IgD-negative memory B cell (primary cell): ENCODE measurements at regions not wholly inside any gene's neighbourhood (a gene's known extent, or its start where the extent isn't known, plus 50 kb on each side); places are given as distances from the start of the nearest gene placed in this dataset.
A peak's percentile ranks its signal among the peaks of the same experiment; 100 is the strongest.

ENCODE experiments used
- H3K27ac Mint-ChIP-seq, 3 donors: one replicate each; pipeline ENCODE4 v1.8.0; 2020 to 2022; ENCODE audit warnings: mild to moderate bottlenecking in 3 of 3, mixed read lengths in 3 of 3, moderate library complexity in 1 of 3
- H3K27me3 Mint-ChIP-seq: one replicate; pipeline ENCODE4 v1.8.0; 2021; ENCODE audit warnings: mixed read lengths
- H3K36me3 Mint-ChIP-seq: one replicate; pipeline ENCODE4 v1.8.0; 2020; ENCODE audit warnings: mild to moderate bottlenecking, mixed read lengths
- H3K4me1 Mint-ChIP-seq, 3 donors: one replicate each; pipeline ENCODE4 v1.8.0; 2020 to 2022; ENCODE audit warnings: mixed read lengths in 3 of 3, mild to moderate bottlenecking in 1 of 3
- H3K4me3 Mint-ChIP-seq, 4 donors: one replicate each; pipeline ENCODE4 v1.8.0; 2020 to 2022; ENCODE audit warnings: mild to moderate bottlenecking in 4 of 4, mixed read lengths in 4 of 4, moderate library complexity in 3 of 4
- H3K9me3 Mint-ChIP-seq, 3 donors: one replicate each; pipeline ENCODE4 v1.8.0; 2020 to 2021; ENCODE audit warnings: mixed read lengths in 3 of 3, mild to moderate bottlenecking in 1 of 3

DNA sequence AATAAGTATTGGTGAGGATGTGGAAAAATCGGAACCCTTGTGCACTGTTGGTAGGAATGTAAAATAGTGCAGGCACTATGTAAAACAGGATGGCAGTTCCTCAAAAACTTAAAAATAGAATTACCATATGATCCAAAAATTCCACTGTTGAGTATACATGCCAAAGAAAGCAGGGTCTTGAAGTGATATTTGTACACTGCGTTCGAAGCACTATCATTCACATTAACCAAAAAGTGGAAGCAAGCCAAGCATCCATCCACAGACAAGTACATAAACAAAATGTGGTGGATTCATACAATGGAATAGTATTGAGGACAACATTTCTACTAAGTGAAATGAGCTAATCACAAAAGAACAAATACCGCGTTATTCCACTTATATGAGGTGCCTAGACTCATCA is 200.7 kb downstream of the TJP1 start:
- H3K27me3 Mint-ChIP-seq = no peaks in the 10 kb centered on the region
- peaks cover 2 to 6% (median 3%) of the 10 kb centered on the region in 3 donors for H3K9me3 Mint-ChIP-seq
- no peaks in the 10 kb centered on the region for H3K4me1 Mint-ChIP-seq
- no peak overlapping the region for H3K4me3 Mint-ChIP-seq
- H3K27ac Mint-ChIP-seq = no peak overlapping the region
- H3K36me3 Mint-ChIP-seq = no peaks in the 10 kb centered on the region

GRCh38 chr15:29618586-29618985 is 203.7 kb downstream of the TJP1 start:
- H3K4me3 Mint-ChIP-seq = no peak overlapping the region
- no peak overlapping the region for H3K27ac Mint-ChIP-seq
- H3K9me3 Mint-ChIP-seq = peaks cover 0 to 2% (median 0%) of the 10 kb centered on the region in 3 donors

GRCh38 chr15:29616512-29616911 is 205.8 kb downstream of the TJP1 start:
- Mint-ChIP-seq H3K27ac (no peak overlapping the region), H3K9me3 (peaks cover 0 to 2% (median 0%) of the 10 kb centered on the region in 3 donors), H3K4me3 (no peak overlapping the region), H3K27me3 (peaks cover 6% of the 10 kb centered on the region), H3K36me3 (no peaks in the 10 kb centered on the region), H3K4me1 (no peaks in the 10 kb centered on the region)

More at GRCh38 chr15:29618586-29618985, 203.7 kb downstream of the TJP1 start:
- no peaks in the 10 kb centered on the region for H3K36me3 Mint-ChIP-seq
- no peaks in the 10 kb centered on the region for H3K4me1 Mint-ChIP-seq
- H3K27me3 Mint-ChIP-seq = peaks cover 1% of the 10 kb centered on the region

- Mint-ChIP-seq H3K36me3 (no peaks in the 10 kb centered on the region), H3K9me3 (peaks cover 0 to 5% (median under 1%) of the 10 kb centered on the region in 3 donors), H3K27me3 (peaks cover 6% of the 10 kb centered on the region), H3K4me3 (no peak overlapping the region), H3K4me1 (no peaks in the 10 kb centered on the region), H3K27ac (no peak overlapping the region)
Measured at GRCh38 chr15:29615791-29616190, 206.5 kb downstream of the TJP1 start.

- Mint-ChIP-seq H3K4me1 (no peaks in the 10 kb centered on the region), H3K9me3 (peaks cover 0 to 4% (median 2%) of the 10 kb centered on the region in 3 donors), H3K27ac (no peak overlapping the region), H3K36me3 (no peaks in the 10 kb centered on the region), H3K27me3 (peaks cover 6% of the 10 kb centered on the region), H3K4me3 (no peak overlapping the region)
Measured at GRCh38 chr15:29613951-29614382, 208.3 kb downstream of the TJP1 start.

DNA sequence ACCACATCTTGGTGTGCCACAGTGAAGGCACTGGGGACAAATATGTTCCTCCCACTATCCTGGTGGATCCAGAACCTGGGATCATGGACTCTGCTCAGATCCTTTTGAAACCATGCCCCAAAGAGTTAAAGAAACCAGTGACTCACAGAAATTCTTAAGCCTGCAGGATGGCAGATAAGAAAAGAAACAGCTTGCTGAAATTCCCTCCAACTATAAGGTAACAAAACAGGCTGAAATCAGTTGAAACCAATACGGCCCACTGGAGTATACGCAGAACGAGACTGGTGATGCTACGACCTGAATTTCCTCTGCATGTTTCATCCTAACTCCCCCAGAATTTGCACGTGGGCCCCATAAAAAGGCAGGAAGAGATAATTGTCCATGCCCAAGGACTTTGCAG is 209.6 kb downstream of the TJP1 start:
- Mint-ChIP-seq H3K9me3 (peaks cover 0 to 4% (median 2%) of the 10 kb centered on the region in 3 donors), H3K36me3 (no peaks in the 10 kb centered on the region), H3K4me1 (no peaks in the 10 kb centered on the region), H3K4me3 (no peak overlapping the region), H3K27ac (no peak overlapping the region), H3K27me3 (peaks cover 6% of the 10 kb centered on the region)

DNA sequence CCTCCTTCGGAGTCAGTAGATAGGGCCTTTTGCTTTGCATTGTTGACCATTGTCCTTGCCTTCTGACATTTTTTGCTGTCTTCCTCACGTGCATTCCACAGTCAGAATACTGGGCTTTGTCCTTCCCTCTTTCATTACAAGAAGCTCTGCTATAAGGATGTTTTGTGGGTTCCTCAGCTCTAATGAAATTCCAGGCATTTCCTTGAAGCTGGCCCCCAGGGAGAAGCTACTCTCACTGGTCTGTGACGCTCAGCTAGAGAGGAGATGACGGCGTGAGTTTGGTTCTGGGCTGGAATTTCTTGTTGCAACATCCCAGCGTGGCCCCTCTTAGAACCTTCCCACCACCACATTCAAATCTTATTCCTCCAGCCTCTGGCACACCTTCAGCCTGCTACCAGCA is 210.2 kb downstream of the TJP1 start:
- H3K9me3 Mint-ChIP-seq = peaks cover 0 to 4% (median 2%) of the 10 kb centered on the region in 3 donors
- H3K4me1 Mint-ChIP-seq = no peaks in the 10 kb centered on the region
- H3K27ac Mint-ChIP-seq = no peak overlapping the region
- no peak overlapping the region for H3K4me3 Mint-ChIP-seq
- H3K27me3 Mint-ChIP-seq = peaks cover 6% of the 10 kb centered on the region
- no peaks in the 10 kb centered on the region for H3K36me3 Mint-ChIP-seq

DNA sequence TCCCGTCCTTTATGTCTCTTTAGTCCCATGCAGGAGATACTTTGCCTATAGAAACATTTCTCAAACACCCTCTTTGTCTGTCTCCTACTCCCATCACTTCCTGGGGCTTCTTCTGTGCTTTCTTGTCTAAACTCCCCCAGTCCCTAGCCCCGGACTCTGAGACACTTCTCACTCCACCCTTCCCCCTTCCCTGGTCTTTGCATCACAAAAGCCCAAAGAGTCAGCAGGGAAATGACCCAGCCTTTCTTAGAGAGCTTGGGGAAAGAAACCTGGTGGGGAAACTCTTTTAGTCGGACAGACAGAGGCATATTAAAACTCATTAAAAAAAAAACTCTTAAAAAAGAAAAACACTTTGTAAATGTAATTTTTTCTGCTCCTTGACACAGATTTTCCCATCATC is 211.2 kb downstream of the TJP1 start:
- Mint-ChIP-seq H3K9me3 (peaks cover 0 to 4% (median 2%) of the 10 kb centered on the region in 3 donors), H3K4me3 (no peak overlapping the region), H3K27ac (no peak overlapping the region), H3K36me3 (no peaks in the 10 kb centered on the region), H3K4me1 (no peaks in the 10 kb centered on the region), H3K27me3 (peaks cover 6% of the 10 kb centered on the region)

- H3K4me1 Mint-ChIP-seq = no peaks in the 10 kb centered on the region
- H3K9me3 Mint-ChIP-seq = peaks cover 2 to 14% (median 6%) of the 10 kb centered on the region in 3 donors
- peaks cover 6% of the 10 kb centered on the region for H3K36me3 Mint-ChIP-seq
- no peaks in the 10 kb centered on the region for H3K27me3 Mint-ChIP-seq
- no peak overlapping the region for H3K4me3 Mint-ChIP-seq
- no peak overlapping the region for H3K27ac Mint-ChIP-seq
Measured at GRCh38 chr15:29601811-29602210, 220.5 kb downstream of the TJP1 start.

DNA sequence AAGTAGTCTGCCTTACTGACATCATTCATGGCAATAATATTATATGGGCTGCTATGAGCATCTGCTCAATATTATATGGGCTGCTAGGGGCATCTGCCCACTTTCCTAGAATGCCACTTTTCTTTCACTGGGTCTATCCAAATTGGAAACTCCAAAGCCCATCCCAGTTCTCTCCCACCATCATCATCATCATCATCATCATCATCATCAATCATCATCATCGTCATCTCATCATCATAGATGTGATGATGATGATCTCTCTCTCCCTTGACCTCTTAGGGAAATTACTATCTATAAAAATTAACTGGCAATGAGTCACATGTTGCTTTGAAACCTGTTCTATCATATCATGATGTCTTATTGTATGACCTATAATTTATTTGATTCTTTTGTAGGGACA is 222.0 kb downstream of the TJP1 start:
- H3K4me3 Mint-ChIP-seq = no peak overlapping the region

GRCh38 chr15:29596266-29596665 is 226.0 kb downstream of the TJP1 start:
- Mint-ChIP-seq H3K4me1 (no peaks in the 10 kb centered on the region), H3K27me3 (peaks cover 4% of the 10 kb centered on the region), H3K4me3 (no peak overlapping the region), H3K36me3 (peaks cover 4% of the 10 kb centered on the region), H3K27ac (no peak overlapping the region), H3K9me3 (peaks cover 0 to 9% (median 4%) of the 10 kb centered on the region in 3 donors)

More for the DNA sequence above, 222.0 kb downstream of the TJP1 start:
- Mint-ChIP-seq H3K27ac (no peak overlapping the region), H3K36me3 (peaks cover 6% of the 10 kb centered on the region), H3K9me3 (peaks cover 2 to 14% (median 6%) of the 10 kb centered on the region in 3 donors), H3K4me1 (no peaks in the 10 kb centered on the region), H3K27me3 (no peaks in the 10 kb centered on the region)

DNA sequence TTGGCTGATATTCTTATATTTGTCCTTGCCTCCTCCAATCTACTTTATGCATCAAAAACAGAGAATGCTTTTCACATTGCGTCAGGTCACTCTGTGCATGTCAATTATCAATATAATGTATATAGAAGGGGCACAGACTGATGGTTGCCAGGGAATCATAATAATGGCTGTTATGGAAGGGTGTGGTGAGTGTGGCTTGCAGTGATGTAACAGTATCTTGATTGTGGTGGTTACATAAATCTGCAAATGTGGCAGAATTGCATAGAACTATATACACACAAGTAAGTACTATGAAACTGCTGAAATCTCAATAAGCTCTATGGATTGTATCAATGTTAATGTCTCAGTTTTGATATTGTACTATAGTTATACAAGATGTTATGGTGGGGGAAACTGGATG is 228.6 kb downstream of the TJP1 start:
- no peak overlapping the region for H3K4me3 Mint-ChIP-seq
- peaks cover 8% of the 10 kb centered on the region for H3K27me3 Mint-ChIP-seq
- peaks cover 0 to 2% (median 0%) of the 10 kb centered on the region in 3 donors for H3K4me1 Mint-ChIP-seq
- no peak overlapping the region for H3K27ac Mint-ChIP-seq
- peaks cover 3 to 7% (median 5%) of the 10 kb centered on the region in 3 donors for H3K9me3 Mint-ChIP-seq
- H3K36me3 Mint-ChIP-seq = peaks cover 2% of the 10 kb centered on the region

- Mint-ChIP-seq H3K4me3 (no peak overlapping the region), H3K27me3 (peaks cover 8% of the 10 kb centered on the region), H3K27ac (no peak overlapping the region), H3K36me3 (peaks cover 2% of the 10 kb centered on the region), H3K4me1 (peaks cover 0 to 2% (median 0%) of the 10 kb centered on the region in 3 donors), H3K9me3 (peaks cover 3 to 7% (median 5%) of the 10 kb centered on the region in 3 donors)
Measured at GRCh38 chr15:29593111-29593510, 229.2 kb downstream of the TJP1 start.

DNA sequence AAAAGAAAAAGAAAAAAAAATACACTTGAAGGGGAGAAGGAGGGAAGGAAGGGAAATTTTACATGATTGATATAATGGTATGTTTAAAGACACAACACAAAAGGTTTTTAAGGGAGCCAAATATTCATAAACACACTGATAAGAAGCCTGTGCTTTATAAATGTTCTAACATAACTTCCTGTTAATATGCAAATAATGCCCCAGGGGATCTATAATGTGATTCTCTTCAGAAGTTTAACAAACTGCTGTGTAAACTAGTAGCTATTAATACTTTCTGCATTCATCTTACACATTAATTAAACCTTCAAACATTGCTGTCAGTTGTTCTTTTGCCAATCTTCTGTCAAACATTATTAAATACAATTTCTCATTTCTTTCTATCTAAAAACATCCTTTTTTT is 231.6 kb downstream of the TJP1 start:
- H3K4me1 Mint-ChIP-seq = peaks cover 0 to 2% (median 0%) of the 10 kb centered on the region in 3 donors
- peaks cover 3 to 7% (median 7%) of the 10 kb centered on the region in 3 donors for H3K9me3 Mint-ChIP-seq
- H3K27ac Mint-ChIP-seq = no peak overlapping the region
- H3K27me3 Mint-ChIP-seq = peaks cover 8% of the 10 kb centered on the region
- H3K36me3 Mint-ChIP-seq = no peaks in the 10 kb centered on the region
- H3K4me3 Mint-ChIP-seq = no peak overlapping the region

DNA sequence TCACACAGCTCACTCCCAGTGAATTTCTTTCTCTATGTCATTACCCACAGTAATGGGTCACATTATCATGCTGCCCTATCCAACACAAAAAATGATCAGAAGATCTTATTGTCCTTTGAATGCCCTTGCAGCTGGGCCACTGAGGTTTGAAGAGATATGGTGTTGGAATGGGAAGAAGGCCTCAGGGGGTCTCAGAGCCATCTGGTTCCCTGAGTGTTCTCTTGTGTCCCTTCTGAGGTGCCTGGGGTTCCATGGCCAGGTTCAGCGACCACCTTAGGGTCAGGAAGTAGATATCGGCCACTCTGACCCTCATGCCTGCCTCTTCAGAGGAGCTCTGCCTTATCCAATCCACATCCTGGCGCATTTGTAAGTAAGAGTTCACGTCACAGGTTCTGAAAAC is 232.3 kb downstream of the TJP1 start:
- peaks cover 0 to 2% (median 0%) of the 10 kb centered on the region in 3 donors for H3K4me1 Mint-ChIP-seq
- peak overlapping the region in 2 of 4 donors; percentile 31 to 38 for H3K4me3 Mint-ChIP-seq
- H3K9me3 Mint-ChIP-seq = peaks cover 3 to 10% (median 7%) of the 10 kb centered on the region in 3 donors
- H3K36me3 Mint-ChIP-seq = no peaks in the 10 kb centered on the region
- H3K27ac Mint-ChIP-seq = no peak overlapping the region
- H3K27me3 Mint-ChIP-seq = peaks cover 8% of the 10 kb centered on the region

DNA sequence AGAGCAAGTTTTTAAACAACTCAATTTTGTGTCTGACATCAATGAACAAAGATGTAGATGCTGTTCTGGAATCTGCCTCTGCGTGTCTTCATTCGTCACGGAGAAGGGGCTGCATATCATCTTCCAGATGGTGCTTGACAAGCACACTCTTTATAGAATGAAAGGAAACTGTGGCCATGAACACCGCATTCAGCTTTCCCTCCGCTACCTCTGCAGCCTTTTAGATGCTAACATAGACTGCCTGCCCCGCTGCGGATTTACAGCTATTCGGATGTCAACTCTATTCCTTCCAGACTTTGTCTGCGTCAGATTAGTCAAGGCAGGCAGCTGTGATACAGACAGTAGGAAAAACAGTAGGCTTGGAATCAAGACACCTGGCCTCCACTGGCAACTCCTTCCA is 232.9 kb downstream of the TJP1 start:
- H3K9me3 Mint-ChIP-seq = peaks cover 5 to 13% (median 7%) of the 10 kb centered on the region in 3 donors
- peaks cover 0 to 2% (median 0%) of the 10 kb centered on the region in 3 donors for H3K4me1 Mint-ChIP-seq
- H3K27me3 Mint-ChIP-seq = peaks cover 8% of the 10 kb centered on the region
- H3K4me3 Mint-ChIP-seq = no peak overlapping the region
- H3K27ac Mint-ChIP-seq = no peak overlapping the region
- no peaks in the 10 kb centered on the region for H3K36me3 Mint-ChIP-seq
